Anterior cingulate cortex (tissue), 58 donors: ENCODE measurements at regions not wholly inside any gene's neighbourhood (a gene's known extent, or its start where the extent isn't known, plus 50 kb on each side); places are given as distances from the start of the nearest gene placed in this dataset.

Experiments
- DNase-seq, 58 donors: peaks; one replicate each; lab custom pipeline; 2025; lab: John Stamatoyannopoulos, UW

DNA sequence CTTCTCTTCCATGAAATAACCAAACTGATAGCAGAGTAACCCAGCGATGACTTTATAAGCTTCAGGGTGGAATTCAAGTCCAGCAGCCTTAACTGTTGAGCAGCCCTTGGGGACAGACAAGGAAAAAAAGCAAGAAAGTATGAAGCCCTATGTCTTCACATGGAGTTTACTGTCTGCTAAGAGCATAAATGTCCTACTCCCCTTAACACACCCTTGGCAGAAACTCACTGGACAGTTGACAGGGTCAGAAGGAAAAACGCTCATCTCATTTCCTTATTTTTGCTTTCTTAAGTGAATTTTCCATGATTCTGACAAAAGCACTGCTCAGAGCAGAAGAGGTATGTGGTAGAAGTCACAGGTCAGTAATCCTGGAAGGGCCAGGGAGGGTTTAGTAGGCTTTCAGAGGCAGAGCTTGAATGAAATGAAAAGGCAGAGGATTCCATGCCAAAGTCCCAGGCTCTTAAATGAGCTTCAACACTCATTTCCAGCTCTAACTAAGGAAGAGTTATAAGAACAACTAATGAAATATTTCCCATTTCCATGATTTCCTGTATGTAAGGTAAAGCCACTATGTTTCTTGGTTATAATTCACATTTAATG lies 683.3 kb upstream of the KLHL29 start:
- no peak for DNase-seq

- no peak for DNase-seq
Measured at GRCh38 chr2:22703286-22703920, 681.6 kb upstream of the KLHL29 start.

DNA sequence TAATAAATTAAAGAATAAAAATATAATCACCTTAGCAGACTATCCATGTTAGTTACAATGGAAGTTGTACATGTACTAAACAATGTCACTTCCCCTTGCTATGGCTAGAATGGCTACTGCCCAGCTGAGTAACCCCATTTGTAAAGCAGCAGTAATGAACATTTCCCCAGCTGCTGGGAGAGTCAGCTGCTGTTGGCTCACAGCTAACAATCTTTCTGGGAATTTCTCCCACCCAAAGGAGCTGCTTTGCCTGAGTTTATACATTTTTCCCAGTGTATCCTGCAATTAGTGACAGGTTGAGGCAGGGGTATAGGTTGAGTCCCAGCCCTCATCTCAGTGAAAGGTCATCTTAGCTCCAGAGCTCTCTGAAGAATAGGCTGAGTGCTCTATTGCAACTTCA lies 665.6 kb upstream of the KLHL29 start:
- no peak for DNase-seq

DNA sequence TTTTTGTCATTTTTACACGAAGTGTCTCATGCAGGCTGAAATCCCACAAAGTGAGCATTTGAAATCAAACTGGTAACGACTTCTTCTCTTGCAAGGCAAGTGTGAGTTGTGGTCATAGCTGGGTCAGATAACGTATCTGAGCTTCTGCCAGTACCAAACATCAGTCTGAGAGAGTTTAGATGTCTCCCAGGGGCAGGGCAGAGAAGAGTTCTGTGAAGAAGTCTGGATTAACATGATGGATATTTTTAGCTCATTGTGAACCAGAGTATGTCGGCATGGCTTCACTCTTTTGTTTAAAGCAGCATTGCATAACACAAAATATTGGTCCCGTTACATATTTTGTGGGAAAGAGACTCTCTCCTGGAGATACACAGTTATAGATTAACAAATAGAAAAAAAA lies 655.5 kb upstream of the KLHL29 start:
- no peak for DNase-seq

DNA sequence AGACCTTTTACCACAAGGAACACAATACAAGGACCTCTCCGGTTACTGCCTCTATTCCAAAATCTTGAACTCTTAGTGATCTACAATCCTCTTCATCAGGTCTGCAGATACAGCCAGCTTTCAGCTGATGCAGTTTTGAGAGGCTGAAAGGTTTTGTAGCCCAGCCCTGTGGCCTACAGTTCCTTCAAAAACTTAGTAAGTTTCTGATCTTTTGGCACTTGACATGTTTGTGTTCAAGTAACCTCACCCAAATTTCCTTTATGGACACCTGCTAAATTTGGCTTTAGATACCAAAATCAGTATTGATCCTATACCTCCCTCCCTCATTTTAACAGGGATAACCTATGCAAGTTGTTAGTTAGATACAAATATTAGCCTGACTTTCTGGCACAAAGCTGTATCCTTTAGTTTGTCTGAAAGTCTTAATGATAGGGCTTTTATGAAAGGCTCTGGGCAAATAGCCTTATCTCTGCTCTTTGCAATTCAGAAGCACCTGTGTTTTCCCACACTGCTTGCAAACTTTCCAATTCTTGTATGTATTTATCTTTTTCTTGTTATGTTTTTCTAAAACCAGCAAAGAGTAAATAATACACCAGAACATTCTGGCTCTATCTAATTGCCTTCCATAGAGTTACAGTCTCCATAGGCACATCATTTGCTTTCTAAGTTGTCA lies 650.5 kb upstream of the KLHL29 start:
- no peak for DNase-seq

- DNase-seq: peak in 1 of 58 donors; percentile 0
Measured at GRCh38 chr2:22737144-22737543, 647.8 kb upstream of the KLHL29 start.

GRCh38 chr2:22741216-22741615 lies 643.8 kb upstream of the KLHL29 start:
- DNase-seq: no peak

DNA sequence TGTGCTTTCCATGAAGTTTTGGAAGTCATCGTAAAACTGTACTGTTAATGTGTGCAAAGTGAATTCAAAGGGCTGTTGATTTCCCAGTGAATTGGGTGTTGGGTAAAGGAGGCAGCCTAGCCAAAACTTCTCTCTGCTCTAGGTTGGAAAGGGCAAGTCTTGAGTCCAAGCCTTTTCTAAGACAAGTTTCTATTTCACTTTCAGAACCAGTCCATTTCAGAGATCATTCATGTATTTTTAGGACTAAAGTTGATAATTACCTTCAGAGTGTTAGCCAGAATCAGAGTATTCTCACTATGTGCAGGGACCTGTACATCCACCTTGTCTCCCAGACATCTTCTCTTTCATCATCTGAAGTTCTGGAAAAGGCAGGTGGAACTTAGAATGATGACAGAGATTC lies 636.1 kb upstream of the KLHL29 start:
- DNase-seq: no peak

DNA sequence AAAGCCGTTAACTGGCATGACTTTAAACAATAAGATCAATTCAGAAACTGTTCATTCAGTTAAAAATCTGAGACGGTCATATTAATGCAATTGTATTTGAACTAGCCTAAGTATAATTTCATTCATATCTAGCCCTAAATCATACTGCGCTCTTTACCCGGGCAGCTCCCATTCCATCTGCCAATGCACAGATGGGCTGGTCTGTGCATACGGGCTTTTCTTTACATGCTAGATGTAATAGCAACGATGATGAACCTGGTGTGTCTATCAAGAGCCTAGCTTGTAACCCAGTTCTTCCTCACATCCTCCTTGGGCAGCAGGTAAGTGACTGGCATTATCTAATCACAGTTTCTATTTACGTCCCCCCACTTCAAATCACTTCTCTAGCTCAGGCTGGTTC lies 631.5 kb upstream of the KLHL29 start:
- DNase-seq: no peak

GRCh38 chr2:22756276-22757043 lies 628.5 kb upstream of the KLHL29 start:
- DNase-seq: no peak

DNA sequence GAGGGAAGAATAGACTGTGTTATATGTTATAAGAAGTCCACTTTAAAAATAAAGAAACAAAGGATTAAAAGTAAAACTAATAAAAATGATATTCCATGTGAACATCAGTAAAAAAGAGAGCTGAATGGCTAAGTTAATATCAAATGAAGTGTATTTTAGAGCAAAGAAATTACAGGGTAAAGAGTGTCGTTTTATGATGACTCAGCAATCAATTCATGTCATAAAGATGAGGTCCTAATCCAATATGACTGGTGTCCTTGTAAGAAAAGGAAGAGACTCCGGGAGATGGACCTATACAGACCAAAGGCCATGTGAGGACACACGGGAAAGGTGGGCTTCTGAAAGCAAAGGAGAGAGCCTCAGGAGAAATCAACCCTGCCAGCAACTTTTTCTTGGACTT lies 615.5 kb upstream of the KLHL29 start:
- DNase-seq: no peak

DNA sequence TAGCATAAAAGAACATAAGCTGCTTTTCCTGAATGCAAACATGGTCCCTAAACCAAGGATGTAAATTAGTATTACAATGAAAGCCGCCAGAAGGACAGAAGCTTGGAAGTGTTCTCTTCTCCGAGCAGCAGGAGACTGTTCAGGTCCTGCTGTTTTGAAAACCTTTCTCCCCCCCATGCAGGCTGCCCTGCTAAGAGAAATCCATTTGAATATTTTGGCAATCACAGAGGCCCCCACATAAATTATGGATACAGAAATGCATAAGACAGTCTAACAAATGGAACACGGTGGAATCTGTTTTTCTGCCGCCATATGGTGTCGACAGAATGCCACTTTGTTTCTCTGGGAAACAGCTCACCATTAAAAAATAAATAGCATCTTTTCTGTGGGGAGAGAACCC lies 600.4 kb upstream of the KLHL29 start:
- DNase-seq: peak in 5 of 58 donors; percentile 2 to 48 (median 23)

- DNase-seq: no peak
Measured at GRCh38 chr2:22786817-22787216, 598.2 kb upstream of the KLHL29 start.

DNA sequence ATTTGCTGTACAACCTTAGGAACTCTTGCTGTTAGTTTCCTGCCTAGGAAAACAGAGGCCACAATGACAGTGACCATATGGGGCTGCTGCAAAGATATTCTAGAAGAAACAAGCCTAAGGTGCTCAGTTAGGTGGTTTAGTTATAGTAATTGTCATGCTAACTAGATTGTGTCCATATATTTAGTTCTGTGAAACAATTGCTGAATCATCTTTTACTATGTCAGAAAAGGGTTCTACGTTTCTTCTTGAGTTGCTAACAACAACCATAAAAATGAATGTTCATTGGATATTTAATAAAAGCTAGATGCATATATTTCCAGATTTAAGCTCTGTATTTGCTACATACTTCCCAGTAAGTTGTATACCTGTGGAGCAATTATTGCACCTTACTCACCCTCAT lies 597.2 kb upstream of the KLHL29 start:
- DNase-seq: no peak

GRCh38 chr2:22788749-22789327 lies 596.1 kb upstream of the KLHL29 start:
- DNase-seq: no peak

DNA sequence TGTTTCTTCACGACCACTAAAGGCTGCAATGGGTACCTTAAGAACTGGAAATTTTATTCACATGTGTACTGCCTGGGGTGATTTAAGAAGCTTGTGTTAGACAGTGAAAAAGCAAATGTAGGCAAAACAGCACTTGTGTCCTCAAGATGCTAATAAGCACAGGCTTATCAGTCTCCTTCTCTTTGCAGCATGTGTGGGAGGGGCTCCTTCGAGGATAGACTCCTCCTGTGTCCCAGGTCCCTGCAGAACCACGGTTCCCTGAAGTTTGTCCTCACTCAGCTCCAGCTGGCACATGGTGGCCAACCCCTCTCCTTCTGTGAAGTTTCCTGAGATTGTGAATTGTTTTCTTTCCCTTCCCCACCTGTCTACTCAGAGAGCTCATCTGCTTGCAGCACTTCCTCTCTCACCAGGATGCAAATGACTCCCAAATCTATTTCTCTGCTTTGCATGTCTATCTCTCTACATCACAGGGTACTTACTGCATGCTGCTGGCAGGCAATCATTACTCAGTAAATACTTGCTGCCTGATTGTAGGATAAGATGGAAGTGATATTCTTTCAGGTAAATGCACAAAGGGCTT lies 589.6 kb upstream of the KLHL29 start:
- DNase-seq: no peak

DNA sequence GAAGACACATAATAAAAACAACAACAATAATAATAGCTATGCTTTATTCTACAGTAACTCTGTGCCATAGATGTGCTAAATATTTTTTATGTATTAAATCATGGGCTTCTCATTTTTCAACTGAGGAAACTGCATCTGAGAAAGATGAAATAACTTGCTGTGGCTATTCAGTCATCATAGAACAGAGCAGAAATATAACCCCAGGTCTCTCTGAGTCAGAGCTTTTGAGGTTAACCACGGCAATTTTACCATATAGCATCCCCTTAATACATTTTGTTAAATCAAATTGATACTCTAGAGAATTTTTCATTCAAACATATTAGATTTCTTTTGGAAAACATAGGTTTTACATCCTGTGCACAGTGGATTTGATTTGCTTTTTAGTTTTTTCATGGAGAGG lies 586.6 kb upstream of the KLHL29 start:
- no peak for DNase-seq

DNA sequence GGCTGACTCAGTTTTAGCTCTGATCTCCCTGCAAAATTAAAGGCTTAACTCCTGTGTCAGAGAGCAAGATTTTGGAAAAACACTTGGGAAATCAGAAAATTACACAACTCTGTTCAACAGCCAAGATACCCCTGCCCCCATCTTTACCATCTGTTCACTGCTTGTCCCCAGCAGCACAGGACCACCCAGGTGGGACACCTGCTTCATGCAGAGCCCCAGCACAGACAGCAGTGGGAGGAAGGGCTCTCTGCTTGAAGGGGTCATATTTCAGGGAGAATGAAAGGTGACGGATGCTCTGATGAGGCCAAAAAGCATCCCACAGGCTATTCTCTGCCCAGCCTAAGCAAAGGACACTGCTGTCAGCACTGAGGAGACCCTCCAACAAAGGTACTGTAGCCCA lies 584.6 kb upstream of the KLHL29 start:
- no peak for DNase-seq

DNA sequence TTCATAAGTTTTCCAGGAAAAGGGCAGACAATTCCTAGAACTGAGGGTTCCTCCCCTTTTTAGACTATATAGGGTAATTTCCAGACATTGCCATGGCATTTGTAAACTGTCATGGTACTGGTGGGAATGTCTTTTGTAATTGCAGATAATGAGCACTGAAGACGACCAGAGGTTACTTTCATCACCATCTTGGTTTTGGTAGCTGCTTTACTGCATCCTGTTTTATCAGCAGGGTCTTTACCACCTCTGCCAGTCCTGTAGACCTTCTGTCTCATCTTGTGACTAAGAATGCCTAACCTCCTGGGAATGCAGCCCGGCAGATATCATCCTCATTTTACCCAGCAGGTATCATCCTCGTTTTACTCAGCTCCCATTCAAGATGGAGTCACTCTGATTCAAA lies 583.9 kb upstream of the KLHL29 start:
- DNase-seq: no peak

DNA sequence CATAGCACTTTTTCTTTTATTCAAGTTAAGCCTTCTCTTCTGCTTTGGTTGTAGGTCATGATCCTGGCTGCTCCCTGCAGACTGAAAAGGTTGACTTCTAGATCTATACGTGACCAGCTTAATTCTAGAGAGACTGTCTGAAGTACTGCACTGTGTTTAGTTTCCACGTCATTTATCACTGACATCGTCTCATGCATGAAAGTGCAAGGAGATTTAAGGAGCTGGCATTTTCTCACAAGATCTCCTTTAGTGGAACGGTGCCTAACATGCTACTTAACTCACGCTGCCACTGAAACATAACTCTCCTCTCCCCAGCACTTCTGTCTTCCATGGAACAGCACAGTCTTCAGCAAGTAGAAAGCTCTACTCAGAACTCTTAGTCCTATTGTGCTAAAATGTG lies 583.0 kb upstream of the KLHL29 start:
- no peak for DNase-seq

- DNase-seq: no peak
Measured at GRCh38 chr2:22807872-22808271, 577.1 kb upstream of the KLHL29 start.
